C4-2B (cell line): ENCODE measurements at regions not wholly inside any gene's neighbourhood (a gene's known extent, or its start where the extent isn't known, plus 50 kb on each side); places are given as distances from the start of the nearest gene placed in this dataset.

Experiments used
- H3K27ac ChIP-seq: fragments of 450-650 bp; 2 replicates; pipeline ENCODE4 v1.5.1; 2017
- CTCF ChIP-seq: fragments of 450-650 bp; conservative IDR thresholded peaks from 2 replicates; pipeline ENCODE4 v1.5.1; 2017; ENCODE audit warnings: mild to moderate bottlenecking
- ZFX ChIP-seq: fragments of 450-650 bp; IDR thresholded peaks from 2 replicates; pipeline ENCODE4 v1.6.1; 2017

- no peak overlapping the region for H3K27ac ChIP-seq
- TF ChIP-seq ZFX (no peak), CTCF (no peak)
Observed at GRCh38 chr3:152083135-152083534, 185.6 kb upstream of the MBNL1 start.

- no peak overlapping the region for H3K27ac ChIP-seq
- TF ChIP-seq ZFX (no peak), CTCF (no peak)
Observed at GRCh38 chr3:152084441-152085158, 184.1 kb upstream of the MBNL1 start.

- TF ChIP-seq ZFX (no peak), CTCF (no peak)
Observed at GRCh38 chr3:152087153-152087552, 181.6 kb upstream of the MBNL1 start.

GRCh38 chr3:152089528-152089927, 179.2 kb upstream of the MBNL1 start:
- TF ChIP-seq ZFX (no peak), CTCF (no peak)
- no peak overlapping the region for H3K27ac ChIP-seq

More at GRCh38 chr3:152087153-152087552, 181.6 kb upstream of the MBNL1 start:
- no peak overlapping the region for H3K27ac ChIP-seq

GRCh38 chr3:152091725-152092124, 177.0 kb upstream of the MBNL1 start:
- no peak for TF ChIP-seq ZFX
- no peak for TF ChIP-seq CTCF
- no peak overlapping the region for H3K27ac ChIP-seq

GRCh38 chr3:152093901-152094300, 174.8 kb upstream of the MBNL1 start:
- TF ChIP-seq CTCF (no peak), ZFX (no peak)

GRCh38 chr3:152094406-152094805, 174.3 kb upstream of the MBNL1 start:
- no peak overlapping the region for H3K27ac ChIP-seq
- TF ChIP-seq ZFX (no peak), CTCF (no peak)

More at GRCh38 chr3:152093901-152094300, 174.8 kb upstream of the MBNL1 start:
- no peak overlapping the region for H3K27ac ChIP-seq
